Right atrium auricular region (tissue), 2 donors: ENCODE measurements at regions not wholly inside any gene's neighbourhood (a gene's known extent, or its start where the extent isn't known, plus 50 kb on each side); places are given as distances from the start of the nearest gene placed in this dataset.
"Not testable (repeated sequence)": the region's sequence is repeated elsewhere in the genome, so short reads cannot be mapped to it uniquely, and the experiment has no call there.

Experiments
- DNase-seq: peaks from one replicate; pipeline ENCODE4 v3.0.0-alpha.2; 2019; ENCODE audit warnings: low spot score
- H3K27ac ChIP-seq, 2 donors: fragments of 200-600 bp; sonication (generic); 1 replicate in 1 of 2; 2 replicates in 1 of 2; pipeline ENCODE4 v1.5.1; 2016 to 2019
- H3K27me3 ChIP-seq, 2 donors: fragments of 200-600 bp; sonication (generic); one replicate each; pipeline versions ENCODE4 v1.5.1 to v1.6.0; 2017 to 2019
- H3K36me3 ChIP-seq: fragments of 200-600 bp; sonication (generic); one replicate; pipeline ENCODE4 v1.5.1; 2016
- H3K4me1 ChIP-seq, 2 donors: fragments of 200-600 bp; sonication (generic); one replicate each; pipeline versions ENCODE4 v1.5.1 to v1.6.0; 2017 to 2019
- H3K4me3 ChIP-seq, 2 donors: fragments of 200-600 bp; sonication (generic); 1 replicate in 1 of 2; 2 replicates in 1 of 2; pipeline ENCODE4 v1.5.1; 2017 to 2019; ENCODE audit warnings: mild to moderate bottlenecking in 1 of 2, moderate library complexity in 1 of 2
- H3K9me3 ChIP-seq, 2 donors: fragments of 200-600 bp; sonication (generic); one replicate each; pipeline ENCODE4 v1.5.1; 2019
- TF ChIP-seq, protein P1 (sequence below), 2 donors: fragments of 200-600 bp; sonication (generic); IDR thresholded peaks; one replicate each; pipeline ENCODE4 v1.5.1; 2019; ENCODE audit warnings: antibody characterized with exemption in 2 of 2

DNA sequence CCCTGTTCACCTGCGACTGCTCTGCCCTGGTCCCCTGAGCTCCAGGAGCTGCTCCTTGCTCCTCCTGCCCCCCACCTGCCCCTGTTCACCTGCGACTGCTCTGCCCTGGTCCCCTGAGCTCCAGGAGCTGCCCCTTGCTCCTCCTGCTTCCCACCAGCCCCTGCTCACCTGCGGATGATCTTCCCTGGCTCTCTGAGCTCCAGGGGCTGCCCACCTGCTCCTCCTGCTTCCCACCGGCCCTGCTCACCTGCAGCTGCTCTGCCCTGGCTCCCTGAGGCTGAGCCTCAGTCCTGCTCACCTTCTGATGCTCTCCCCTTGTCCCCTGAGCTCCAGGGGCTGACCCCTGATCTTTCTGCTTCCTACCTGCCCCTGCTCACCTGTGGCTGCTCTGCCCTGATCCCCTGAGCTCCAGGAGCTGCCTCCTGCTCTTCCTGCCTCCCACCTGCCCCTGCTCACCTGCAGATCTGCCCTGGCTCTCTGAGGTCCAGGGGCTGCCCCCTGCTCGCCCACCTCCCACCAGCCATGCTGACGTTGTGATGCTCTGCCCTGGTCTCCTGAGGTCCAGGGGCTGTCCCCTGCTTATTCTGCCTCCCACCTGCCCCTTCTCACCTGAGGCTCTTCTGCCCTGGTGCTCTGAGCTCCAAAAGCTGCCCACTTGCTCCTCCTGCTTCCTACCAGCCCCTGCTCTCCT lies 219.2 kb downstream of the TMEM121 start:
- TF ChIP-seq, protein P1, sequence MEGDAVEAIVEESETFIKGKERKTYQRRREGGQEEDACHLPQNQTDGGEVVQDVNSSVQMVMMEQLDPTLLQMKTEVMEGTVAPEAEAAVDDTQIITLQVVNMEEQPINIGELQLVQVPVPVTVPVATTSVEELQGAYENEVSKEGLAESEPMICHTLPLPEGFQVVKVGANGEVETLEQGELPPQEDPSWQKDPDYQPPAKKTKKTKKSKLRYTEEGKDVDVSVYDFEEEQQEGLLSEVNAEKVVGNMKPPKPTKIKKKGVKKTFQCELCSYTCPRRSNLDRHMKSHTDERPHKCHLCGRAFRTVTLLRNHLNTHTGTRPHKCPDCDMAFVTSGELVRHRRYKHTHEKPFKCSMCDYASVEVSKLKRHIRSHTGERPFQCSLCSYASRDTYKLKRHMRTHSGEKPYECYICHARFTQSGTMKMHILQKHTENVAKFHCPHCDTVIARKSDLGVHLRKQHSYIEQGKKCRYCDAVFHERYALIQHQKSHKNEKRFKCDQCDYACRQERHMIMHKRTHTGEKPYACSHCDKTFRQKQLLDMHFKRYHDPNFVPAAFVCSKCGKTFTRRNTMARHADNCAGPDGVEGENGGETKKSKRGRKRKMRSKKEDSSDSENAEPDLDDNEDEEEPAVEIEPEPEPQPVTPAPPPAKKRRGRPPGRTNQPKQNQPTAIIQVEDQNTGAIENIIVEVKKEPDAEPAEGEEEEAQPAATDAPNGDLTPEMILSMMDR (IDR thresholded peaks at IDR 0.05): no peak
- Histone ChIP-seq H3K27ac (no peak overlapping the region), H3K4me1 (no peaks in the 10 kb centered on the region), H3K9me3 (no peaks in the 10 kb centered on the region), H3K36me3 (no peaks in the 10 kb centered on the region), H3K27me3 (no peaks in the 10 kb centered on the region), H3K4me3 (no peak overlapping the region)
- no peak for DNase-seq

DNA sequence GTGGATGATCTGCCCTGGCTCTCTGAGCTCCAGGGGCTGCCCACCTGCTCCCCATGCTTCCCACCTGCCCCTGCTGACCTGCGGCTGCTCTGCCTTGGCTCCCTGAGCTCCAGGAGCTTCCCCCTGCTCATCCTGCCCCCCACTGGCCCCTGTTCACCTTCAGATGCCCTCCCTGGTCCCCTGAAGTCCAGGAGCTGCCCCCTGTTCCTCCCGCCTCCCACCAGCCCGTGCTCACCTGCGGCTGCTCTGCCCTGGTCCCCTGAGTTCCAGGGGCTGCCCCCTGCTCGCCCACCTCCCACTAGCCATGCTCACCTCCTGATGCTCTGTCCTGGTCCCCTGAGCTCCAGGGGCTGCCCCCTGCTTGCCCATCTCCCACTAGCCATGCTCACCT lies 219.7 kb downstream of the TMEM121 start:
- no peak overlapping the region for H3K4me3 ChIP-seq
- H3K27ac ChIP-seq: no peak overlapping the region
- H3K4me1 ChIP-seq: no peaks in the 10 kb centered on the region
- TF ChIP-seq, protein P1 (IDR thresholded peaks at IDR 0.05): no peak
- no peaks in the 10 kb centered on the region for H3K36me3 ChIP-seq
- no peak for DNase-seq
- no peaks in the 10 kb centered on the region for H3K27me3 ChIP-seq
- H3K9me3 ChIP-seq: no peaks in the 10 kb centered on the region

DNA sequence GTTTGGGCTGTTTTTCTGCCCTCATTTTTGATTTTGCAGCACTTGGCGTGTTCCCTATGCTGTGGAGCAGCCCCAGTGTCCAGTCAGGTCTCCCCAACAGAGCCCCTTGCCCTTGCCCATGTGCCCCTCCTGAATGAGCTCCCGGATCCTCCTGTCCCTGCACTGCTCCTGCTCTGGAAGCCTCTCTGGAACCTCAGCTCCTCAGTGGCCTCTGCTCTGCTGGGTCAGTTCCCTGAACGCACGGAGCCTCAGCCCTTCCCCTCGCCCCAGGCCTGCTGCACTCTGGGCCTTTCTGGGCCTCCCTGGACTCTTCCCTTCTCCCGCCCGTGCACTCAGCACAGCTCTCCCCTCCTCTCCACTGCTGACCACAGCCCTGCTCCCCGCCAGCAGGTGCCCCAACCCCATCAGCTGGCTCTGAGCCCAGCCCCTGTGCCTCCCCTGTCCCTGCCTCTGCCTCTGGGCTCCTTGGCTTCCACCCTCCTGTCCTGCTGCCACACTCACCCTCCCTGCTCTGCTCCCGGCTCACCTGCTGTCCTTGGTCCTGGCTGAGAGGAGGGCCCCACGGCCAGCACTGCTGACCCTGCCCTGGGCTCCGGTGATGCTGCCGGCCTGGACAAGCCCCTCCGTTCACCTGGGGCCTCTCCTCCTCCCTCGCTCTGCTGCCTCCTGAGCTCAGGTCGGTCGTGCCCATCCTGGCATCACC lies 220.6 kb downstream of the TMEM121 start:
- not testable (repeated sequence) for H3K27me3 ChIP-seq, H3K9me3 ChIP-seq, H3K27ac ChIP-seq, DNase-seq, H3K36me3 ChIP-seq, H3K4me3 ChIP-seq, H3K4me1 ChIP-seq

DNA sequence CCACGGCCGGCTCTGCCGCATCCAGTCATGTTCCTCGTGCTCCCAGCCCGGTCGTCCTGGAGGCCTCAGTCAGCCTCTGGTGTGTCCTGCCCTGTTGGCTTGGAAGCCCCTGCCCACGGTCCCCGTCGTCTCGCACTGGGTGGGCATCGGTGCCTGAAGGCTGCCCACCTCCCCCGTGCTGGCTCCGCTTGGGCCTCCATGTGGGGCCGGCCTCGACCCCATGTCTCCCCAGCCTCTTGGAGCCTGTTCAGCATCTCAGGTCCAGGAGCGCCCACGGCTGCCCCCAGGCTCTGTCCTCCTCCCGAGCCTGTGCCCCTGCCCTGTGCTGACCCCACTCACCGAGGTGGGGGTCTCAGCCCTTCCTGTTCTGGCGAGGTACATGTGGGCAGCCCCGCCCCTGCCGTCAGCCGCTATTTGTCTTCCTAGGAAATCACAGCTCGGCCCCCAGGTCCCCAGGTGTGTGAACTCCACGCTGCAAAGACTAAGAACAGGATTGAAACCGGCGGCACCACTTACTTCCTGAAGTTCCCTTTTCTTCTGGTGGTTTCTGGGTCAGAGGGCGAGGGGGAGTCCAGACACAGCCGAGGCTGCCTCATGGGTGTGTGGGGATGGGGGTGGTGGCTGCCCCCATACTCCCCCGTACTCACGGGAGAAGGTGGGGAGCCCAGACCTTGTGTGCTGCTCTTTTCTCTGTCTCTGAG lies 221.3 kb downstream of the TMEM121 start:
- not testable (repeated sequence) for H3K27me3 ChIP-seq, DNase-seq

DNA sequence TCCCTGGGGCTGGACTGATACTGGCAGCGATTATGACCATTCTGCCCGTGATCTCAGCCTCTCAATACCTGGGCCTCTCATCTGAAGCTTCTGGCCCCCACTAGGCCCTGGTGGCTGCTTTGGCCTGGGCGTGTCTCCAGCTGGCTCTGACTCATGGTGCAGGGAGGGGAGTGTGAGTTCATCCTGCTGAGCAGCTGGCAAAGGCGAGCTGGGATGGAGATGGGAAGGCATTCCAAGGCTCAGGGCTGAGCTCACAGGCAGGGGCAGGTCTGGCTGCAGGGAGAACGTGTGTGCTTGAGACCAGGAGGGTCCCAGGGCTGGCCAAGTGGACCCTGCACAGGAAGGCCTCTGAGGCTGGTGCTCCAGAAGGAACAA lies 221.8 kb downstream of the TMEM121 start:
- no peak overlapping the region for H3K4me3 ChIP-seq
- no peaks in the 10 kb centered on the region for H3K4me1 ChIP-seq
- no peaks in the 10 kb centered on the region for H3K27me3 ChIP-seq
- TF ChIP-seq, protein P1 (IDR thresholded peaks at IDR 0.05): no peak
- H3K9me3 ChIP-seq: no peaks in the 10 kb centered on the region
- DNase-seq: no peak
- no peaks in the 10 kb centered on the region for H3K36me3 ChIP-seq
- H3K27ac ChIP-seq: no peak overlapping the region

More for the DNA sequence above, 221.3 kb downstream of the TMEM121 start:
- H3K36me3 ChIP-seq, H3K9me3 ChIP-seq, H3K4me1 ChIP-seq, H3K4me3 ChIP-seq, H3K27ac ChIP-seq: not testable (repeated sequence)

DNA sequence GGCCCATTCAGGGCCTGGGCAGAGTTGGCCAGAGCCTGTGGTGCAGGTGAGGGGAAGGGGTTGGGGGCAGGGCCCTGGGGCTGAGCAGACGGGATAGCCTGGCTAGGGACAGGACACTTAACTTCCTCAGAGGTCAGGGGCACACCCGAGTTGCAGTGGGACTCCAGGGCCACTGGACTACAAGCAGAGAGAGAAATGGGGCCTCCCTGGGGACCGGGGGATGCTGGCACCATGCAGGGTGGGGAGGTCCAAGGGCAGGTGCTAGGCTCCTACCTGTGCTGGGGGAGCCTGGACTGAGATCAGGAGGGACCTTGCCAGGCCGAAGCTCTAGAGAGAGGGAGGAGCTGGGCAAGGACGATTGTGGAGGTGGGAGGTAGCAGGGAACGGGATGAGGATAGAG lies 222.3 kb downstream of the TMEM121 start:
- H3K9me3 ChIP-seq, H3K27me3 ChIP-seq, H3K4me3 ChIP-seq, H3K4me1 ChIP-seq, H3K36me3 ChIP-seq, DNase-seq, H3K27ac ChIP-seq: not testable (repeated sequence)

DNA sequence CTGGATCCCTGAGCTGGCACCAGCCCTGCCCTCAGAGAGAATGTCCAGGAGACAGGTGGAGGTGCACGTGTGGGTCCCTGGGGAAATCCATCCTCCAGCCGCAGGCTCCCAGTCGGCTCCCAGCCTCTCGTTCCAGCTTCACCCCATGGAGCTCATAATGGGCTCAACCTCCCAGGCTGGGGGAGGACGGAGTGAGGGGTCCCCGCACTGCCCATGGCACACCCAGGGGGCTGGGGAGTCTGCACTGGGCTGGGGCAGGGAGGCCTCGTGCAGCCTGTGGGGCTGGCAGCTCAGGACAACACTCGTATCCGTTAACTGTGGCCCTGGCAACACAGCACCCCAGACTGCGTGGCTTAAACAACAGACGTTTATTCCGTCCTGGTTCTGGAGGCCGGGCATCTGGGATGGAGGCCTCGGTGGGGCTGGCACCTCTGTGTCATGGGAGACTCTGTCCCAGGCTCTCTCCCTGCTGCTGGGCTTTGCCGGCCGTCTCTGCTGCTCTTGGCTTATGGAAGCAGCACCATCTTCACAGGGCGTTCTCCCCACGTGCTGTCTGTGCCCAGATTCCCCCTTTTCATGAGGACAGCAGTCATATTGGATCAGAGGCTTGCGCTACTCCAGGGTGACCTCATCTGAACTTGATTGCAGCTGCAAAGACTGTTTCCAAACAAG lies 223.6 kb downstream of the TMEM121 start:
- H3K27me3 ChIP-seq, H3K4me3 ChIP-seq, H3K4me1 ChIP-seq, DNase-seq, H3K9me3 ChIP-seq, H3K27ac ChIP-seq, H3K36me3 ChIP-seq: not testable (repeated sequence)

DNA sequence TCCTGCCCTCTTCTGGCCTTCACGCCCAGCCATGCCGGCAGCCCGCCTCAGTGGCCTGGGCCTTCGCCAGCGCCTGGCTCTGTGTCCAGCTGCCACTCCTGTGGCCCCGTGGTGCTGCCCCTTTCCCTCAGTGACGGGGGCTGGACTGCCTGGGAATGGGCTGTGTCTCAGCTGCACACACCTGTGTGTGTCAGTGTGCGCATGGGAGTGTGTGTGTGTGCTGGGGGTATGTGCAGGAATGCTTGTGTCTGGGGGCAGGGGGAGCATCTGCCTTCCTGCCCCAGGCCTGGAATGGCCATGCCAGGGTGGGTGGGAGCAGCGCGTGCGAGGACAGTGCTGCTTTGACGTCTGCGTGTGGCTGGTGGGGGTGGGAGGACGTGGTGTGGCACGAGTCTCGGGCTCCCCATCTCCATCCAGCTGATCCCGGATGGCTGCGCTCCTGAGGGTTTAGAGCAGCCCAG lies 224.9 kb downstream of the TMEM121 start:
- H3K27ac ChIP-seq, H3K4me3 ChIP-seq, DNase-seq, H3K9me3 ChIP-seq, H3K36me3 ChIP-seq, H3K27me3 ChIP-seq, H3K4me1 ChIP-seq: not testable (repeated sequence)

DNA sequence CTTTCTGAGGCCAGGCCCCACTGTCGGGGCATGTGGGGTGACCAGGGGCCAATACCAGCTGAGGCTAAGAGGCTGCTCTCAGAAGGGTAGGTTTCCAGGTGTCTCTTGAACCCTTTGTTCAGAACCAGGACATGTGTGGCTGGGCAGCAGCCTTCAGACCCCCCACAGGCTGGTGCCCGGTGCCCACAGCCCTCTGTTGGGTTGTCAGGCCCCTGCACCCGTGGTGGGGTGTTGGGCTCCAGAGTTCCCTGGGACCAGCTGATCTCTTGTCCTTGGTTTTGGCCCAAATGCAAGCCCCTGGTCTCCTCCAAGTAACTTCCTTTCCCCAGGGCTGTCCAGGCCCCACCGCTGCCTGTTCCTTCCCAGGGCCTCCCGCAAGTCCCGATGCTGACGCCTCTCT lies 226.0 kb downstream of the TMEM121 start:
- not testable (repeated sequence) for DNase-seq, H3K36me3 ChIP-seq, H3K4me1 ChIP-seq, H3K27me3 ChIP-seq, H3K27ac ChIP-seq, H3K4me3 ChIP-seq, H3K9me3 ChIP-seq
